SK-N-SH (cell line): ENCODE measurements at regions not wholly inside any gene's neighbourhood (a gene's known extent, or its start where the extent isn't known, plus 50 kb on each side); places are given as distances from the start of the nearest gene placed in this dataset.
"Not testable (repeated sequence)": the region's sequence is repeated elsewhere in the genome, so short reads cannot be mapped to it uniquely, and the experiment has no call there.

ENCODE experiments used
- CTCF ChIA-PET: fragments of 300-600, 350-600 bp; formaldehyde crosslinking; extraction: SDS; loops from one replicate; lab custom pipeline; 2021; lab: Yijun Ruan, JAX
- POLR2A ChIA-PET: fragments of 350-600 bp; sonication (Branson Sonifier 250); formaldehyde crosslinking; extraction: SDS; loops from one replicate; lab custom pipeline; 2020; ENCODE audit warnings: antibody characterized with exemption, inconsistent platforms; lab: Yijun Ruan, JAX
- DNase-seq: peaks from one replicate; pipeline ENCODE4 v3.0.0; 2012
- H2AFZ ChIP-seq: fragments of 200-600 bp; sonication (generic); 2 replicates; pipeline ENCODE4 v1.8.1; 2016; ENCODE audit warnings: antibody characterized with exemption, mild to moderate bottlenecking, low read depth
- H3F3A ChIP-seq: fragments of 200-600 bp; sonication (generic); replicated peaks from 2 replicates; pipeline ENCODE3; 2016; ENCODE audit warnings: antibody characterized with exemption, mild to moderate bottlenecking; ENCODE audit not compliant: insufficient read depth
- H3K27ac ChIP-seq, 2 experiments: fragments of 200-500 bp in 1 of 2; fragments of 200-600 bp in 1 of 2; sonication (Bioruptor generic) in 1 of 2; sonication (generic), shearing (Covaris generic) in 1 of 2; 2 replicates each; pipeline versions ENCODE4 v1.5.1 to v1.6.1; 2014 to 2016; ENCODE audit warnings: low read depth in 2 of 2, inconsistent platforms in 1 of 2, low read length in 1 of 2, mild to moderate bottlenecking in 1 of 2, mixed read lengths in 1 of 2
- H3K27me3 ChIP-seq: fragments of 200-600 bp; sonication (generic), shearing (Covaris generic); 2 replicates; pipeline ENCODE4 v1.6.1; 2016; ENCODE audit warnings: mixed run types; ENCODE audit not compliant: insufficient read depth
- H3K36me3 ChIP-seq, 2 experiments: fragments of 200-500 bp in 1 of 2; fragments of 200-600 bp in 1 of 2; sonication (Bioruptor generic) in 1 of 2; sonication (generic) in 1 of 2; replicated peaks in 1 of 2; 2 replicates each; pipeline versions ENCODE3 to v1.5.1; 2014 to 2016; ENCODE audit warnings: low read length in 1 of 2, mild to moderate bottlenecking in 1 of 2; ENCODE audit not compliant: insufficient read depth in 2 of 2, control insufficient read depth in 1 of 2
- H3K4me1 ChIP-seq, 2 experiments: fragments of 200-500 bp in 1 of 2; fragments of 200-600 bp in 1 of 2; sonication (Bioruptor generic) in 1 of 2; sonication (generic), shearing (Covaris generic) in 1 of 2; 2 replicates each; pipeline versions ENCODE4 v1.5.1 to v1.6.1; 2014 to 2016; ENCODE audit warnings: low read depth in 1 of 2, low read length in 1 of 2, mixed run types in 1 of 2; ENCODE audit not compliant: insufficient read depth in 2 of 2, control insufficient read depth in 1 of 2
- H3K4me2 ChIP-seq: fragments of 200-600 bp; sonication (generic), shearing (Covaris generic); 2 replicates; pipeline ENCODE4 v1.6.1; 2017; ENCODE audit warnings: mixed run types
- H3K4me3 ChIP-seq, 2 experiments: fragments of 200-500 bp in 1 of 2; fragments of 200-600 bp in 1 of 2; sonication (Bioruptor generic) in 1 of 2; sonication (generic), shearing (Covaris generic) in 1 of 2; 2 replicates each; pipeline versions ENCODE4 v1.5.1 to v1.8.1; 2014 to 2016; ENCODE audit warnings: low read depth in 2 of 2, inconsistent platforms in 1 of 2, low read length in 1 of 2, mild to moderate bottlenecking in 1 of 2, mixed read lengths in 1 of 2, moderate library complexity in 1 of 2
- H3K79me2 ChIP-seq: fragments of 200-600 bp; sonication (generic); 2 replicates; pipeline ENCODE4 v1.8.1; 2017; ENCODE audit warnings: mild to moderate bottlenecking; ENCODE audit not compliant: insufficient read depth
- H3K9ac ChIP-seq: fragments of 200-600 bp; sonication (generic); 2 replicates; pipeline ENCODE4 v1.6.1; 2017; ENCODE audit warnings: mixed run types
- H3K9me2 ChIP-seq: fragments of 200-600 bp; sonication (generic); 2 replicates; pipeline ENCODE4 v1.6.1; 2017; ENCODE audit warnings: mixed run types
- H3K9me3 ChIP-seq: fragments of 200-600 bp; sonication (generic); 2 replicates; pipeline ENCODE4 v1.6.1; 2017; ENCODE audit warnings: mixed run types, mild to moderate bottlenecking, moderate library complexity
- H4K20me1 ChIP-seq: fragments of 200-600 bp; sonication (generic); 2 replicates; pipeline ENCODE4 v1.6.1; 2017; ENCODE audit warnings: mild to moderate bottlenecking, mixed run types; ENCODE audit not compliant: insufficient read depth
- EP300 ChIP-seq, 2 experiments: IDR thresholded peaks; 2 replicates each; pipeline versions ENCODE4 v1.4.0 to v1.6.1; 2012; ENCODE audit warnings: borderline replicate concordance in 1 of 2, low read depth in 1 of 2, low read length in 1 of 2
- FOSL2 ChIP-seq: IDR thresholded peaks from 2 replicates; pipeline ENCODE4 v1.4.0; 2012; ENCODE audit warnings: low read depth, mild to moderate bottlenecking, moderate library complexity, borderline replicate concordance
- GABPA ChIP-seq: IDR thresholded peaks from 2 replicates; pipeline ENCODE4 v1.4.0; 2012; ENCODE audit warnings: low read depth, mild to moderate bottlenecking
- PBX3 ChIP-seq: IDR thresholded peaks from 2 replicates; pipeline ENCODE4; 2012
- RFX5 ChIP-seq: IDR thresholded peaks from 2 replicates; pipeline ENCODE4 v1.6.1; 2012; ENCODE audit warnings: mild to moderate bottlenecking, improper control_type of control experiment, low read length
- SMC3 ChIP-seq: IDR thresholded peaks from 2 replicates; pipeline ENCODE4 v1.6.1; 2012; ENCODE audit warnings: low read depth, low read length, improper control_type of control experiment
- TCF12 ChIP-seq: IDR thresholded peaks from 2 replicates; pipeline ENCODE4 v1.4.0; 2012
- USF2 ChIP-seq: fragments of 150-350 bp; IDR thresholded peaks from 2 replicates; pipeline ENCODE4 v1.6.1; 2017; ENCODE audit warnings: antibody characterized with exemption, low read length, low read depth, borderline replicate concordance
- YY1 ChIP-seq: IDR thresholded peaks from 2 replicates; pipeline ENCODE4 v1.4.0; 2012; ENCODE audit warnings: low read depth, mild to moderate bottlenecking
- WGBS: methylation state at CpG from one replicate; pipeline ENCODE4 v1.1.6; 2017; ENCODE audit warnings: low lambda C conversion rate; 5-methylcytosine and 5-hydroxymethylcytosine counted together

GRCh38 chrX:3514996-3515395 lies 168.5 kb upstream of the MXRA5 start:
- Histone ChIP-seq H3F3A (no peaks in the 10 kb centered on the region), H3K27ac (peak overlapping the region in 1 of 2 experiments; percentile 68; a peak in 2 of 4 replicates), H3K9me2 (no peaks in the 10 kb centered on the region), H3K9me3 (no peaks in the 10 kb centered on the region), H2AFZ (no peak overlapping the region), H3K36me3 (no peaks in the 10 kb centered on the region), H3K27me3 (no peaks in the 10 kb centered on the region), H3K4me3 (no peak overlapping the region), H3K9ac (no peak overlapping the region), H4K20me1 (no peaks in the 10 kb centered on the region), H3K4me1 (no peaks in the 10 kb centered on the region), H3K4me2 (no peak overlapping the region), H3K79me2 (no peaks in the 10 kb centered on the region)
- ChIA-PET POLR2A (no interaction called here), CTCF (no interaction called here)
- TF ChIP-seq TCF12, result 0 out of 2 replicates have a peak, but pooled peaks have one; percentile 12
- no peak for TF ChIP-seq GABPA
- TF ChIP-seq FOSL2, result peak; percentile 43; the same call in 1 of the 2 replicates
- WGBS, result 38% methylated on average over 3 of the region's 3 CpGs
- no peak for DNase-seq

GRCh38 chrX:3512150-3512549 lies 165.7 kb upstream of the MXRA5 start:
- H3K36me3 ChIP-seq, H3K4me3 ChIP-seq, H3K9me3 ChIP-seq, H3K4me2 ChIP-seq, H3F3A ChIP-seq, H2AFZ ChIP-seq, H3K9ac ChIP-seq, H3K4me1 ChIP-seq, H3K79me2 ChIP-seq, H3K27me3 ChIP-seq, H4K20me1 ChIP-seq, H3K9me2 ChIP-seq, POLR2A ChIA-PET, H3K27ac ChIP-seq, DNase-seq: not testable (repeated sequence)
- WGBS, result 15% methylated on average over 10 of the region's 10 CpGs
- CTCF ChIA-PET, result interaction anchor here (0.9 kb wide), 1 partner anchor 10 kb away, joined by 3 read pairs; no protein-coding TSS in a partner anchor

- Histone ChIP-seq H3K36me3 (no peaks in the 10 kb centered on the region), H2AFZ (no peak overlapping the region), H3K9me2 (no peaks in the 10 kb centered on the region), H3K4me1 (no peaks in the 10 kb centered on the region), H3K9ac (no peak overlapping the region), H3K27me3 (no peaks in the 10 kb centered on the region), H3F3A (no peaks in the 10 kb centered on the region), H3K27ac (no peak overlapping the region), H4K20me1 (no peaks in the 10 kb centered on the region), H3K79me2 (no peaks in the 10 kb centered on the region), H3K4me2 (no peak overlapping the region), H3K4me3 (no peak overlapping the region), H3K9me3 (no peaks in the 10 kb centered on the region)
- TF ChIP-seq RFX5, result no peak
- TF ChIP-seq GABPA, result no peak
- no peak for TF ChIP-seq USF2
- no peak for TF ChIP-seq SMC3
- no peak for TF ChIP-seq YY1
- TF ChIP-seq PBX3, result no peak
- no peak for TF ChIP-seq FOSL2
- no peak for TF ChIP-seq EP300 (IDR thresholded peaks at IDR 0.05; ENCODE audit: borderline replicate concordance in 1 of 2, low read depth in 1 of 2, low read length in 1 of 2)
- DNase-seq, result no peak
- ChIA-PET CTCF (no interaction called here), POLR2A (no interaction called here)
- 9% methylated on average over 4 of the region's 4 CpGs for WGBS
Observed at GRCh38 chrX:3509934-3510333, 163.5 kb upstream of the MXRA5 start.
